Activated CD4-positive, alpha-beta T cell treated with anti-CD3 and anti-CD28 coated beads, Interleukin-10, Interleukin-2, amounts not matched to agents 100 ng/mL and 50 ng/mL, durations not matched to agents 16 hours and 8 hours (primary cell): ENCODE measurements at regions not wholly inside any gene's neighbourhood (a gene's known extent, or its start where the extent isn't known, plus 50 kb on each side); places are given as distances from the start of the nearest gene placed in this dataset.
"Not testable (repeated sequence)": the region's sequence is repeated elsewhere in the genome, so short reads cannot be mapped to it uniquely, and the experiment has no call there.

Source experiments
- DNase-seq: peaks from one replicate; pipeline ENCODE4 v3.0.0-alpha.2; 2020

- no peak for DNase-seq
These were observed 157.1 kb upstream of the C16orf82 start for GRCh38 chr16:26909623-26910022.

GRCh38 chr16:26911436-26911835 is 155.3 kb upstream of the C16orf82 start:
- DNase-seq, result no peak

DNA sequence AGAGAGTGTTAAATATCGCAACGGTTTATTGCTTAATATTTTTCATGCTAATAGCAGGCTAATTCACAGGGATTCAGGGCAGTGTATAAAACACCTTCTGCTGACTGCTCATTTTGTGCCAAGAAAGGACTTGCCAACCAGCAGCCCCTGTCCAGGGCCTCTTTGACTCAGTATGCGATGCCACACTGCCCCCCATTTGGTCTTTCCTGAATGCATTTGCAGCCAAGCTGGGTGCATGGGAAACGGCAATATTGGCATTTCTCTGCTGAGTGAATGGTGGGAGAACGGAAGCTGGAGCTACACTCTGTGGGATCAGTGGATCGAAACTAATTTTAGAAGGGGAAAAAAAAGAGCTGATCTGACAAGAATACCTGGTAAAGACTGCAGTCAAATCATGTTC is 152.9 kb upstream of the C16orf82 start:
- no peak for DNase-seq

DNA sequence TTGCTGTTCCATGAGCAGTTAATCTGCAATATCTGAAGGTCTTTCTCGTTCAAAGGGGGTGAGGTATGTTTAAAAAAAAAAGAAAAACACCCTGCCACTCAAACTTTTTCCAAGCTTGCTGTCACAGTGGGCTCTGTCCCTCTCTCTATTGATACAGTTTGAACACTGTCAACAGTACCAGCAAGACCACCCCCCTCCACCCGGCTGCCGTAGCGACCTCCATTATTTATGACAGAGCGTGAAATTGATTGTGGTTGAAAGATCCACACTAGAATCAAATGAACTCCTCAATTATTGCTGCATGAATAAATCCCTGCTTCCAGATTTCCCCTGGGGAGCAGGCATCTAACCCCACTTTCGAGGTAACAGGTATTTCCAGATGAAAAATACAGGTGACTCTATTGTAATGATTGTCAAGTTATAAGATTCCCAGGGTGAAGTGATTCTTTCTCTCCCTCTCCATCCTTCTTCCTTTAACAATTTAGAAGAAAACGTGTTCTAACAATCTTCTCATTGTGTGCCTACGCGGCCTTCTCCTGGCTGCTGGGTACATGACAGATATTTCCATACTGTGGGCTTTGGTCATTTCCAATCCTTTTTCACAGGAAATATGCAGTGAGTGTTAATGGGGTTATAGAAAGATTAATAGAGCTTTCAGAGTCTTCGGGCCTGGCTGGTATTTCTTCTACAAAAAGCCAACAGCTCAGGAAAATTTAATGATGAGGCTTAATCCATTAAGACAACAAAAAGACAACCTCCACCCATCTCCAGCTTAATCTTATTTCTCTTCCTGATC is 135.7 kb upstream of the C16orf82 start:
- no peak for DNase-seq

GRCh38 chr16:26950636-26951035 is 116.1 kb upstream of the C16orf82 start:
- DNase-seq, result no peak

DNA sequence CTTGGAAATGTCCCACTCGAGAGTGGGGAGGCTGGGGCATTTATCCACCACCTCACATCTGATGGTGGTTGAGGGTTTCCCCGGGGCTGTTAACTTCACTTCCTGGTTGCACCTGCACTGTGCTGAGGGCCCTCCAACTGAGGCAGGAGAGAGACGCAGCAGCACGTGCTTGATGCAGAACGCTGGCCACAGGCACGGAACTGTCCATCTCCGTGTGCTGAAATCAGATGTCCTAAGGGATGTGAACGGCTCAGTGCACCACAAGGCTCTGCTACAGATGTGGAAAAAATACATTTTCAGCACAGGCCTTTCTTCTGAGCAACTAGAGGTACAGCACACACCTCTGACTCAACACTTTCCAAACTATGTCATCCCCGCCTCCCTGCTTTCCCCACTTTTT is 114.8 kb upstream of the C16orf82 start:
- DNase-seq, result no peak

- DNase-seq, result no peak
These were observed 114.3 kb upstream of the C16orf82 start for GRCh38 chr16:26952411-26952810.

DNA sequence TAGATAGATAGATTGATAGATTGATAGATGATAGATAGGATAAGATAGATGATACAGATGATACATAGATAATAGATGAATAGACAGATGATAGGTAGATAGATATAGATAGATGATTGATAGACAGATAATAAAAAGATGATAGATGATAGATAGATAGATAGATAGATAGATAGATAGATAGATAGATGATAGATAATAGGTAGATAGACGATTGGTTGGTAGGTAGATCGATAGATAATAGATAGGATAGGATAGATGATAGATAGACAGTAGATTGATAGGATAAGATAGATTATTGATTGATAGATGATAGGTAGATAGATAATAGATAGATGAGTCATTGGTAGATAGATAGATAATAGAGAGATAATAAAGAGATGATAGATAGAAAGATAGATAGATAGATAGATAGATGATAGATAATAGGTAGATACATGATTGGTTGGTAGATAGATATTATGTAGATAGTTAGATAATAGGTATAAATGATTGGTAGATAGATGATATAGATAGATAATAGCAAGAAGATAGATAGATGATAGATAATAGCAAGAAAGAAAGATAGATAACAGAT is 109.4 kb upstream of the C16orf82 start:
- no peak for DNase-seq

GRCh38 chr16:26959416-26960009 is 107.2 kb upstream of the C16orf82 start:
- DNase-seq, result no peak

DNA sequence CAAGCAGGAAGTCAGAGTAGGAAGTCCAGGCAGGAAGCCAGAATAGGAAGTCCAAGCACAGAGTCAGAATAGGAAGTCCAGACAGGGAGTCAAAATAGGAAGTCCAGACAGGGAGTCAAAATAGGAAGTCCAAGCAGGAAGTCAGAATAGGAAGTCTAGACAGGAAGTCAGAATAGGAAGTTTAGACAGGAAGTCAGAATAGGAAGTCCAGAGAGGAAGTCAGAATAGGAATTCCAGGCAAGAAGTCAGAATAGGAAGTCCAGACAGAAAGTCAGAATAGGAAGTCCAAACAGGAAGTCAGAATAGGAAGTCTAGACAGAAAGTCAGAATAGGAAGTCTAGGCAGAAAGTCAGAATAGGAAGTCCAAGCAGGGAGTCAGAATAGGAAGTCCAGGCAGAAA is 105.3 kb upstream of the C16orf82 start:
- no peak for DNase-seq

DNA sequence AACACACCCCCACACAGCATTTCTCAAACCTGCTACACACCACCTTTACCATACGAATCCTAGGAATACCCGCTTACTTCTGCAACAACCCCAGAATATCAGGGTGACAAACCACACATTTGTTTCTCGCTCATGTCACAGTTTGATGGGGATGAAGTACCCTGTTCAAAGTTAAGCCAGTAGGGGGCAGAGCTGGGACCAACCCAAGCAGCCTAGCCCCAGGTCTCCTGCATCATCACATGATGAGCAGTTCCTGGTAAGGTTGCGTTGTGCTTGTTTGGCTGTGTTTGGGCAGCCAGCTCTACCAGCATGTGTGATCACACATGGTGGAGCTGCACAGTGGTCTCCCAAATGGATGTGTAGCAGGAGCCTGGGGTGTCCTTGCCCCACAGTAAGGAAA is 103.6 kb upstream of the C16orf82 start:
- DNase-seq, result peak; percentile 30

- no peak for DNase-seq
These were observed 97.0 kb upstream of the C16orf82 start for GRCh38 chr16:26969589-26970231.

GRCh38 chr16:26970292-26970691 is 96.4 kb upstream of the C16orf82 start:
- no peak for DNase-seq

- no peak for DNase-seq
These were observed 89.9 kb upstream of the C16orf82 start for GRCh38 chr16:26976873-26977272.

DNA sequence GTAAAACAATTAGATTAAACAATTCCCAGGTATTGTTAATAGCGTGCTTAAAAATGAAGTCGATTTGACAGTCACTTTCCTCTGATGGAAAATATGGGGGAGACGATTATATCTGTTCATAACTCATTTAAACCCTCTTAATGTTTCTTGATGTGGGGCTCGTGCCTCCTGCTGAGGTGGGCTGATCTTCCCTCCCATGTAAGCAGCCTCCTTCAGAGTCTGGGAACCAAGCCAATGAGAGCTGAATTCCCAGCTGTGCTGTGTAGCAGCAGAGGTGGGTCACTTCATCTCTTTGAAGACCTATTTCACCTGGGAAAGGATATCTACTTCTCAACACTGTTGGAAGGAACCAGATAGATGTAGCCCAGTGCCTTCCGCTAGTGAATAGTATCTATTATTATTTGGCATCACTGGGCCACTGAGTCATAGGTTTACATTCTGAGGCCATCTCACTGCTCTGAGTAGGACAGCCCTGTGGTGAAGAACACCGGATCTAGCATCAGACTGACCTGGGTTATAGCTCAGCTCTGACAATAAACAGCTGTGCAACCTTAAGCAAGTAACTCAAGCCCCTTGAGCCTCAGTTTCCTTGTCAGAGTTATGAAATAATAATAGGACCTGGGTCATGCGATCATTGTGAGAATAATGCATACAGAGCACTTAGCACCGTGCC is 85.3 kb upstream of the C16orf82 start:
- no peak for DNase-seq

- no peak for DNase-seq
These were observed 84.3 kb upstream of the C16orf82 start for GRCh38 chr16:26982422-26982821.

DNA sequence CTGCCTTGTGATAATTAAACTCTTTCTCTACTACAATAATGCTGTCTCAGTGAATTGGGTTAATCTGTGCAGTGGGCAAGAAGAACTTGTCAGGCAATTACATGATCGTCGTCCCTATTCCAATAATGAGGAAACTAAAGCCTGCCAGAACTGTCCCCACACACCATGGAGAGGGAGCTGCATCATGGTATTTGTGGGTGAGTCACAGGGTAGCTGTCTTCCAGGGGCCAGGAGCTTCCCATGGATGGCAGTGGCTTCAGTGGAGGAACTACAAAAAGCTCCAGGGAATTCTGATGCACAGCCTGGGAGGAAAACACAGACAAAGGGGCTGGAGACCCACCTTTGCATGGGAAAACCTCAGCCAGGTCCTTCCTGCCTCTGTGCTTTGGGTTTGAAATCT is 83.3 kb upstream of the C16orf82 start:
- DNase-seq, result no peak

DNA sequence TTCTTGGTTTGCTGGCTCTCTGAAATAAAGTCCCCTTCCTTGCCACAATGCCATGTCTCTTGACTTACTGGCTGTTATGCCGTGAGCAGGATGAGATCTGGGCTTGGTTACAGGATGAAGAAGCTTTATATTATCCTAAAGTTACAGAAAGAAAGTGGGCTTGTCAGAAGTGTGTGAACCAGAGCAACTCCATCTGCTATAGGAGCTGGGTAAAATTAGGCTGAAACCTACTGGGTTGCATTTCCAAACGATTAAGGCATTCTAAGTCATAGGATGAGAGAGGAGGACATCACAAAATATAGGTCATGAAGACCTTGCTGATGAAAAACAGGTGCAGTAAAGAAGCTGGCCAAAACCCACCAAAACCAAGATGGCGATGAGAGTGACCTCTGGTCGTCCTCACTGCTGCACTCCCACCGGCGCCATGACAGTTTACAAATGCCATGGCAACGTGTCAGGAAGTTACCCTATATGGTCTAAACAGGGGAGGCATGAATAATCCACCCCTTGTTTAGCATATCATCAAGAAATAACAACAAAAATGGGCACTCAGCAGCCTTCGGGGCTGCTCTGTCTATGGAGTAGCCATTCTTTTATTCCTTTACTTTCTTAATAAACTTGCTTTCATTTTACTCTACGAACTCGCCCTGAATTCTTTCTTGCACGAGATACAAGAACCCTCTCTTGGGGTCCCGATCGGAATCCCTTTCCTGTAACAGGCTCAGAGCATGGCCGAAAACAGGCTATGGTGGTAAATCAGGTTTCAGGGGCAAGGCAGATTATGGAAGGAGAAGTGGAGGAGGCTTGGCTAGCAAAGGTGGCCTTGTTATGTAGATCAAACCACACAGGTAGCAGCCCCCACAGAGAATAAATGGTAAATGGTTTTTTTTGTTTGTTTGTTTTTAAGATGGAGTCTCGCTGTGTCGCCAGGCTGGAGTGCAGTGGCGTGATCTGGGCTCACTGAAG is 81.3 kb upstream of the C16orf82 start:
- DNase-seq, result no peak

GRCh38 chr16:26987597-26988010 is 79.1 kb upstream of the C16orf82 start:
- no peak for DNase-seq

GRCh38 chr16:26988186-26988585 is 78.5 kb upstream of the C16orf82 start:
- DNase-seq, result no peak

- DNase-seq, result not testable (repeated sequence)
These were observed 76.2 kb upstream of the C16orf82 start for GRCh38 chr16:26990384-26991120.
